ENCODE measurements at regions not wholly inside any gene's neighbourhood (a gene's known extent, or its start where the extent isn't known, plus 50 kb on each side); places are given as distances from the start of the nearest gene placed in this dataset.

DNA sequence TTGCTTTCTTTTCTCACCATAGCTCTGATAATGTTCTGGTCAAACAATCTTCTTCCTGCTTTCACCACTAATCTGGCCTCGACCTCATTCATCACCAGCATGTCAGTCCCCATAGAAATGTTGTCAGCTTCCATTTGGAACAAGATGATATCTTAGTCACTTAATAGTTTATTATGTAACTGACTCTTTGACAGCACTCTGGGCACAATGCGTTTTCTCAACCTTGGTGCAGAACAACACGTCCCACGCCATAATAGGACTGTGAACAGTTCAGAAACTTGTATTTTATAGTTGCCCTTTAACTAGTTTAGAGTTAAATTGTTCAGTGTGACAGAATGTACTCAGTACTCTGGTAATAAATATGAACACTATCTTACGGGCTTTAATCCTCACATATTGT is 106.0 kb downstream of the MC4R start:
- Histone ChIP-seq H3K9me2 (replicated peaks; ENCODE audit: insufficient read depth) (no peaks in the 10 kb centered on the region), H3K4me2 (no peak overlapping the region), H2AFZ (no peak overlapping the region), H3K79me2 (no peaks in the 10 kb centered on the region), H3K4me1 (ENCODE audit: insufficient read depth) (no peaks in the 10 kb centered on the region), H3K27me3 (no peaks in the 10 kb centered on the region), H3K27ac (no peak overlapping the region), H4K20me1 (ENCODE audit: insufficient read depth, poor library complexity, severe bottlenecking) (no peaks in the 10 kb centered on the region), H3K9me3 (ENCODE audit: low read depth) (peaks cover 3% of the 10 kb centered on the region), H3K36me3 (replicated peaks; ENCODE audit: insufficient read depth, low read depth) (no peaks in the 10 kb centered on the region), H3K4me3 (no peak overlapping the region)
- TF ChIP-seq EZH2phosphoT487 (IDR thresholded peaks at IDR 0.05; ENCODE audit: low read depth, severe bottlenecking, unreplicated experiment) = no peak
- TF ChIP-seq, protein P1, sequence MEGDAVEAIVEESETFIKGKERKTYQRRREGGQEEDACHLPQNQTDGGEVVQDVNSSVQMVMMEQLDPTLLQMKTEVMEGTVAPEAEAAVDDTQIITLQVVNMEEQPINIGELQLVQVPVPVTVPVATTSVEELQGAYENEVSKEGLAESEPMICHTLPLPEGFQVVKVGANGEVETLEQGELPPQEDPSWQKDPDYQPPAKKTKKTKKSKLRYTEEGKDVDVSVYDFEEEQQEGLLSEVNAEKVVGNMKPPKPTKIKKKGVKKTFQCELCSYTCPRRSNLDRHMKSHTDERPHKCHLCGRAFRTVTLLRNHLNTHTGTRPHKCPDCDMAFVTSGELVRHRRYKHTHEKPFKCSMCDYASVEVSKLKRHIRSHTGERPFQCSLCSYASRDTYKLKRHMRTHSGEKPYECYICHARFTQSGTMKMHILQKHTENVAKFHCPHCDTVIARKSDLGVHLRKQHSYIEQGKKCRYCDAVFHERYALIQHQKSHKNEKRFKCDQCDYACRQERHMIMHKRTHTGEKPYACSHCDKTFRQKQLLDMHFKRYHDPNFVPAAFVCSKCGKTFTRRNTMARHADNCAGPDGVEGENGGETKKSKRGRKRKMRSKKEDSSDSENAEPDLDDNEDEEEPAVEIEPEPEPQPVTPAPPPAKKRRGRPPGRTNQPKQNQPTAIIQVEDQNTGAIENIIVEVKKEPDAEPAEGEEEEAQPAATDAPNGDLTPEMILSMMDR (IDR thresholded peaks at IDR 0.05; ENCODE audit: poor library complexity) = no peak
- no peak for TF ChIP-seq EZH2 (IDR thresholded peaks at IDR 0.05; ENCODE audit: borderline replicate concordance)
- 63% methylated on average over 5 of the region's 5 CpGs for WGBS (ENCODE audit: low lambda C conversion rate, missing lambda C conversion rate)
- DNase-seq (ENCODE audit: low spot score) = no peak

DNA sequence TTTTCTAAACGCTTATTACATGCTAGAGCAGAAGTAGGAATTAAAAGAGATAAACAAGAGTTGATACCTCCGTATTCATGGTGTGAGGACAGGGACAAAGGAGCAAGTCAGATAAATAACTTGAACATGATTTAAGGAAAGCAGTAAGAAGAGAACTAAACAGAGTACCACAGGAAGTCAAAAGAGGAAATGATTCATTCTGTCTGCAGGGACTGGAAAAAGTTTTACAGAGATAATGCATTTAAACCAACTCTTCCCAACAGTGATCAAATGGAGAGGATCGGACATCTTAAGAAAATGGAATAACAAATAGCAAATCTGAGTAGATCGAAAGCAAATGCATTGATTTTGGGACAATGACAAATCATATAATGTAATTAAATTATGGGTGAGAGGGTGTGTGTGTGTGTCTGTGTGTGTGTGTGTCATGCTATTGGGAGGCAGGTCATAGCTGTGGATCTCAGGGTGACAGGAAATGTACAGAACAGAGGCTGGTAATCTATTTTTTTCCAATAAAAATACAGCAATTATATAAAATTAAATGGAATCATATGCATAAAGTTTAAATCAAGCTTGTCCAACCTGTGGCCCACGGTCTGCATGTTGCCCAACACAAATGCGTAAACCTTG is 113.4 kb downstream of the MC4R start:
- TF ChIP-seq, protein P1 (IDR thresholded peaks at IDR 0.05; ENCODE audit: poor library complexity) = no peak
- TF ChIP-seq EZH2 (IDR thresholded peaks at IDR 0.05; ENCODE audit: borderline replicate concordance) (no peak), EZH2phosphoT487 (IDR thresholded peaks at IDR 0.05; ENCODE audit: low read depth, severe bottlenecking, unreplicated experiment) (no peak)
- H3K79me2 ChIP-seq = no peaks in the 10 kb centered on the region
- H2AFZ ChIP-seq = no peak overlapping the region
- H3K9me3 ChIP-seq (ENCODE audit: low read depth) = no peaks in the 10 kb centered on the region
- H3K4me3 ChIP-seq = no peak overlapping the region
- no peaks in the 10 kb centered on the region for H3K36me3 ChIP-seq (replicated peaks; ENCODE audit: insufficient read depth, low read depth)
- 85% methylated on average over 6 of the region's 6 CpGs for WGBS (ENCODE audit: low lambda C conversion rate, missing lambda C conversion rate)
- no peaks in the 10 kb centered on the region for H3K4me1 ChIP-seq (ENCODE audit: insufficient read depth)
- H3K9me2 ChIP-seq (replicated peaks; ENCODE audit: insufficient read depth) = no peaks in the 10 kb centered on the region
- H3K4me2 ChIP-seq = no peak overlapping the region
- DNase-seq (ENCODE audit: low spot score) = no peak
- H3K27ac ChIP-seq = no peak overlapping the region
- no peaks in the 10 kb centered on the region for H3K27me3 ChIP-seq
- H4K20me1 ChIP-seq (ENCODE audit: insufficient read depth, poor library complexity, severe bottlenecking) = no peaks in the 10 kb centered on the region

DNA sequence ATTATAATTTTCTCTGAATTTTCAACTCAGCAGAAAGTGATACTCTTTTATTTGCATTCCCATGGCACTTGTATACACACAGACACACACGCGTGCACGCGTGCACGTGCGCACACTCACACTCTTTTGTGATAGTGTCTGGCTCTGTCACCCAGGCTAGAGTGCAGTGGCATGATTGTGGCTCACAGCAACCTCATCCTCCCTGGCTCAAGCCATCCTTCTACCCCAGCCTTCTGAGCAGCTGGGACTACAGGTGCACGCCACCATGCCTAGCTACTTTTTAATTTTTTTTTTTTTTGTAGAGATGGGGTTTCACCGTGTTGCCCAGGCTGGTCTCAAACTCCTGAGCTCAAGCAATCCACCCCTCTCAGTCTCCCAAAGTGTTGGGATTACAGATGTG is 123.2 kb downstream of the MC4R start:
- TF ChIP-seq EZH2phosphoT487 (IDR thresholded peaks at IDR 0.05; ENCODE audit: low read depth, severe bottlenecking, unreplicated experiment) = no peak
- TF ChIP-seq, protein P1 (IDR thresholded peaks at IDR 0.05; ENCODE audit: poor library complexity) = no peak
- TF ChIP-seq EZH2 (IDR thresholded peaks at IDR 0.05; ENCODE audit: borderline replicate concordance) = no peak
- no peak overlapping the region for H3K4me2 ChIP-seq
- no peak overlapping the region for H3K4me3 ChIP-seq
- no peak overlapping the region for H3K27ac ChIP-seq
- no peaks in the 10 kb centered on the region for H3K79me2 ChIP-seq
- no peaks in the 10 kb centered on the region for H3K27me3 ChIP-seq
- no peak for DNase-seq (ENCODE audit: low spot score)
- no peaks in the 10 kb centered on the region for H3K36me3 ChIP-seq (replicated peaks; ENCODE audit: insufficient read depth, low read depth)
- H3K9me3 ChIP-seq (ENCODE audit: low read depth) = no peaks in the 10 kb centered on the region
- H3K9me2 ChIP-seq (replicated peaks; ENCODE audit: insufficient read depth) = no peaks in the 10 kb centered on the region
- 96% methylated on average over 8 of the region's 8 CpGs for WGBS (ENCODE audit: low lambda C conversion rate, missing lambda C conversion rate)
- no peaks in the 10 kb centered on the region for H3K4me1 ChIP-seq (ENCODE audit: insufficient read depth)
- H2AFZ ChIP-seq = no peak overlapping the region
- no peaks in the 10 kb centered on the region for H4K20me1 ChIP-seq (ENCODE audit: insufficient read depth, poor library complexity, severe bottlenecking)
